DLD1 (cell line): ENCODE measurements at regions not wholly inside any gene's neighbourhood (a gene's known extent, or its start where the extent isn't known, plus 50 kb on each side); places are given as distances from the start of the nearest gene placed in this dataset.

Source experiments
- in situ Hi-C: cut with HindIII; loops from 2 replicates; pipeline ENCODE4 v1.10.0; 2017; ENCODE audit warnings: low sequenced_read_pairs

GRCh38 chr2:12226653-12227052, 480.2 kb downstream of the LPIN1 start:
- in situ Hi-C loops: no loop called here

GRCh38 chr2:12227941-12228608, 481.6 kb downstream of the LPIN1 start:
- in situ Hi-C loops: no loop called here

GRCh38 chr2:12231288-12231687, 484.9 kb downstream of the LPIN1 start:
- in situ Hi-C loops: no loop called here

GRCh38 chr2:12232876-12233275, 483.9 kb upstream of the TRIB2 start:
- in situ Hi-C loops: no loop called here

GRCh38 chr2:12236136-12236844, 480.4 kb upstream of the TRIB2 start:
- in situ Hi-C loops: no loop called here

GRCh38 chr2:12240206-12240605, 476.5 kb upstream of the TRIB2 start:
- in situ Hi-C loops: no loop called here

GRCh38 chr2:12243381-12243780, 473.4 kb upstream of the TRIB2 start:
- in situ Hi-C loops: no loop called here

- in situ Hi-C loops: no loop called here
Measured at GRCh38 chr2:12244070-12244469, 472.7 kb upstream of the TRIB2 start.

GRCh38 chr2:12251121-12251520, 465.6 kb upstream of the TRIB2 start:
- in situ Hi-C loops: no loop called here

- in situ Hi-C loops: no loop called here
Measured at GRCh38 chr2:12251749-12252148, 465.0 kb upstream of the TRIB2 start.

GRCh38 chr2:12253167-12253778, 463.5 kb upstream of the TRIB2 start:
- in situ Hi-C loops: no loop called here

- in situ Hi-C loops: no loop called here
Measured at GRCh38 chr2:12254280-12254860, 462.4 kb upstream of the TRIB2 start.

GRCh38 chr2:12256206-12256605, 460.5 kb upstream of the TRIB2 start:
- in situ Hi-C loops: no loop called here

- in situ Hi-C loops: no loop called here
Measured at GRCh38 chr2:12257476-12257875, 459.3 kb upstream of the TRIB2 start.

GRCh38 chr2:12259493-12259892, 457.2 kb upstream of the TRIB2 start:
- in situ Hi-C loops: no loop called here

- in situ Hi-C loops: no loop called here
Measured at GRCh38 chr2:12261986-12262680, 454.6 kb upstream of the TRIB2 start.

- in situ Hi-C loops: no loop called here
Measured at GRCh38 chr2:12262681-12263436, 453.9 kb upstream of the TRIB2 start.

GRCh38 chr2:12263730-12264129, 453.0 kb upstream of the TRIB2 start:
- in situ Hi-C loops: no loop called here

GRCh38 chr2:12264146-12264545, 452.6 kb upstream of the TRIB2 start:
- in situ Hi-C loops: no loop called here

- in situ Hi-C loops: no loop called here
Measured at GRCh38 chr2:12265646-12266045, 451.1 kb upstream of the TRIB2 start.

GRCh38 chr2:12267042-12267441, 449.7 kb upstream of the TRIB2 start:
- in situ Hi-C loops: no loop called here
